OCI-LY7 (cell line): ENCODE measurements at regions not wholly inside any gene's neighbourhood (a gene's known extent, or its start where the extent isn't known, plus 50 kb on each side); places are given as distances from the start of the nearest gene placed in this dataset.

Experiments
- BruUV-seq: library from RNA; stranded (reverse); fragments of 400-500 nt; replicated peaks from 2 replicates; lab custom pipeline; 2021; lab: Mats Ljungman, UMichigan
- CTCF ChIA-PET: fragments of 300-600 bp; sonication (Branson Sonifier 250); formaldehyde crosslinking; loops from one replicate; lab custom pipeline; 2022; ENCODE audit warnings: antibody characterized with exemption; ENCODE audit not compliant: unreplicated experiment; lab: Charles Lee
- POLR2A ChIA-PET: fragments of 300-600 bp; sonication (Branson Sonifier 250); formaldehyde crosslinking; loops from one replicate; lab custom pipeline; 2022; ENCODE audit warnings: antibody characterized with exemption; lab: Charles Lee
- DNase-seq: peaks from one replicate; pipeline ENCODE4 v3.0.0-alpha.2; 2015; ENCODE audit warnings: low spot score
- H2AFZ ChIP-seq: fragments of 200-600 bp; sonication (generic), shearing (Covaris generic); 2 replicates; pipeline ENCODE4 v1.6.1; 2014; ENCODE audit warnings: mild to moderate bottlenecking, antibody characterized with exemption, low read length, moderate library complexity
- H3K27ac ChIP-seq: fragments of 200-600 bp; sonication (generic); 2 replicates; pipeline ENCODE4 v1.5.1; 2014; ENCODE audit warnings: mixed run types, low read depth, mild to moderate bottlenecking, moderate library complexity, low read length, inconsistent platforms; ENCODE audit not compliant: poor library complexity, severe bottlenecking
- H3K36me3 ChIP-seq: fragments of 200-600 bp; sonication (generic); 2 replicates; pipeline ENCODE4 v1.6.1; 2014; ENCODE audit warnings: mild to moderate bottlenecking, antibody characterized with exemption, low read length, moderate library complexity, mixed read lengths; ENCODE audit not compliant: insufficient read depth
- H3K4me1 ChIP-seq: fragments of 200-600 bp; sonication (generic); 2 replicates; pipeline ENCODE4 v1.5.1; 2014; ENCODE audit warnings: mild to moderate bottlenecking, low read length; ENCODE audit not compliant: insufficient read depth, poor library complexity, severe bottlenecking
- H3K4me2 ChIP-seq: fragments of 200-600 bp; sonication (generic); 2 replicates; pipeline ENCODE4 v1.6.1; 2014; ENCODE audit warnings: mild to moderate bottlenecking, low read length
- H3K4me3 ChIP-seq: fragments of 200-600 bp; sonication (generic); 2 replicates; pipeline ENCODE4 v1.5.1; 2014; ENCODE audit warnings: mild to moderate bottlenecking, low read depth, low read length; ENCODE audit not compliant: poor library complexity, severe bottlenecking
- H3K79me2 ChIP-seq: fragments of 200-600 bp; sonication (generic); 2 replicates; pipeline ENCODE4 v1.6.1; 2016; ENCODE audit warnings: low read depth, mild to moderate bottlenecking, low read length, moderate library complexity, mixed read lengths; ENCODE audit not compliant: insufficient read depth
- H3K9me2 ChIP-seq: fragments of 200-600 bp; sonication (generic); 2 replicates; pipeline ENCODE4 v1.6.1; 2016; ENCODE audit warnings: mild to moderate bottlenecking, low read length, mixed read lengths; ENCODE audit not compliant: insufficient read depth
- H3K9me3 ChIP-seq: fragments of 200-600 bp; sonication (generic); 2 replicates; pipeline ENCODE4 v1.6.1; 2014; ENCODE audit warnings: mild to moderate bottlenecking, mixed run types, low read length, mixed read lengths
- H4K20me1 ChIP-seq: fragments of 200-600 bp; sonication (generic); 2 replicates; pipeline ENCODE4 v1.6.1; 2014; ENCODE audit warnings: mild to moderate bottlenecking, antibody characterized with exemption, low read length, moderate library complexity, mixed read lengths; ENCODE audit not compliant: insufficient read depth
- CTCF ChIP-seq: fragments of 200-600 bp; sonication (generic); conservative IDR thresholded peaks from 2 replicates; pipeline ENCODE4 v1.5.1; 2014; ENCODE audit warnings: mild to moderate bottlenecking, antibody characterized with exemption, low read length, moderate library complexity, mixed read lengths
- EZH2phosphoT487 ChIP-seq: fragments of 200-600 bp; sonication (generic); IDR thresholded peaks from 2 replicates; pipeline ENCODE4 v1.6.1; 2018; ENCODE audit warnings: low read depth, borderline replicate concordance, mild to moderate bottlenecking, mixed run types, antibody characterized with exemption, low read length, moderate library complexity, mixed read lengths
- intact Hi-C: fragments of 100-400 bp; cut with micrococcal nuclease; formaldehyde crosslinking; loops from one replicate; pipeline ENCODE4 v1.10.0; 2022; ENCODE audit not compliant: unreplicated experiment

GRCh38 chr2:53356291-53356905, 411.2 kb upstream of the CHAC2 start:
- intact Hi-C loops, result no loop called here
- H2AFZ ChIP-seq, result no peak overlapping the region
- no peaks in the 10 kb centered on the region for H3K9me3 ChIP-seq
- CTCF ChIA-PET, result no interaction called here
- no peak overlapping the region for H3K27ac ChIP-seq
- no peaks in the 10 kb centered on the region for H3K36me3 ChIP-seq
- DNase-seq, result no peak
- no peaks in the 10 kb centered on the region for H4K20me1 ChIP-seq
- no peak for TF ChIP-seq EZH2phosphoT487
- TF ChIP-seq CTCF, result no peak
- H3K4me1 ChIP-seq, result no peaks in the 10 kb centered on the region
- H3K4me2 ChIP-seq, result no peak overlapping the region
- BruUV-seq, result no TSS peak
- POLR2A ChIA-PET, result interaction anchor here (0.7 kb wide), 1 partner anchor 1112 kb away, joined by 3 read pairs; no protein-coding TSS in a partner anchor
- no peak overlapping the region for H3K4me3 ChIP-seq
- no peaks in the 10 kb centered on the region for H3K79me2 ChIP-seq
- no peaks in the 10 kb centered on the region for H3K9me2 ChIP-seq

GRCh38 chr2:53353135-53354114, 414.2 kb upstream of the CHAC2 start:
- no peak overlapping the region for H2AFZ ChIP-seq
- ChIA-PET POLR2A (no interaction called here), CTCF (no interaction called here)
- no peak overlapping the region for H3K27ac ChIP-seq
- H3K9me2 ChIP-seq, result no peaks in the 10 kb centered on the region
- TF ChIP-seq CTCF (no peak), EZH2phosphoT487 (no peak)
- no peaks in the 10 kb centered on the region for H3K36me3 ChIP-seq
- BruUV-seq, result no TSS peak
- no peaks in the 10 kb centered on the region for H3K79me2 ChIP-seq
- no peaks in the 10 kb centered on the region for H4K20me1 ChIP-seq
- intact Hi-C loops, result no loop called here
- no peaks in the 10 kb centered on the region for H3K4me1 ChIP-seq
- no peak overlapping the region for H3K4me3 ChIP-seq
- no peaks in the 10 kb centered on the region for H3K9me3 ChIP-seq
- no peak overlapping the region for H3K4me2 ChIP-seq
- DNase-seq, result no peak

- TF ChIP-seq CTCF, result no peak
- TF ChIP-seq EZH2phosphoT487, result no peak
- Histone ChIP-seq H2AFZ (no peak overlapping the region), H3K27ac (no peak overlapping the region), H3K4me3 (no peak overlapping the region), H3K9me3 (no peaks in the 10 kb centered on the region), H3K79me2 (no peaks in the 10 kb centered on the region), H3K4me2 (no peak overlapping the region), H3K36me3 (no peaks in the 10 kb centered on the region), H3K4me1 (no peaks in the 10 kb centered on the region), H3K9me2 (no peaks in the 10 kb centered on the region), H4K20me1 (no peaks in the 10 kb centered on the region)
- ChIA-PET CTCF (no interaction called here), POLR2A (no interaction called here)
- BruUV-seq, result no TSS peak
- intact Hi-C loops, result no loop called here
- no peak for DNase-seq
Measured at GRCh38 chr2:53347269-53347668, 420.3 kb upstream of the CHAC2 start.
